ENCODE measurements at regions not wholly inside any gene's neighbourhood (a gene's known extent, or its start where the extent isn't known, plus 50 kb on each side); places are given as distances from the start of the nearest gene placed in this dataset.

DNA sequence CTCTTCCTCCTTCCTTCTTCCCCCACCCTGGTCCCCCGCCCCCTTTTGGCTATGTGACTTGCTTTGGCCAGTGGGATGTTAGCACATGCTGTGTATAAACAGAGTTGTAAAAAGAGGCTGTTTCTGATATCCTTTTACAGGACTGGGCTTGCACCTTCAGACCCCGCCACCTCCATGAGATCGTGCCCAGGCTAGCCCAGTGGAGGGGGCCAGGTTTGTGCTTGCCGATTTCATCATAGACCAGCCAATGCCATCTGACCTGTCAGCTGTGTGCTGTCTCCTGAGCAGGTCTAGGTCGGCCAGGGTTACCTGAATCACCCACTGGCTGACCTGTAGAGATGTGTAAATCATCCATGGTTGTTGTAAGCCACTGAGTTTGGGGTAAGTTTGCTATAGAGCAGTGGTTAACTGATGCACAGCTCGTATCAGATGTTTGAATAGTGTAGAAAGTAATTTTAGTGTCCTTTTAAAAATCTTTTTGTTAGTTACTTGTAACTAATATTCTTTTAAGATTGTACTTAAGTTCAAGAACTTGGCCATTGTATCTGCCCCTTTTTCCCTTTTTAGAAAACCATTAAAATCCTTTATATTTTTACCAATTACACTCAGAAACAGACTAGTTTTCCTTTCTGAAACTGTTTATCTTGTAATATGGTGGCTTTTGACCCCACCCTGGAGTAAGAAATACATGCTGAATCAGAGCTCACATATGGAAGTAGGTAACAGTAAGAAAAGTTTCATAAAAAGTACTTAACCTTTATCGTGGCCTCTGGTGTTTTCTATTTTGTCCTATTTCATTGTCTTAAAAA is 122.0 kb upstream of the MGAT5 start:
- TF ChIP-seq ZNF274 (IDR thresholded peaks at IDR 0.05; ENCODE audit: low read depth, low read length) = no peak
- no peak overlapping the region for H3K4me3 ChIP-seq (ENCODE audit: low read length)

DNA sequence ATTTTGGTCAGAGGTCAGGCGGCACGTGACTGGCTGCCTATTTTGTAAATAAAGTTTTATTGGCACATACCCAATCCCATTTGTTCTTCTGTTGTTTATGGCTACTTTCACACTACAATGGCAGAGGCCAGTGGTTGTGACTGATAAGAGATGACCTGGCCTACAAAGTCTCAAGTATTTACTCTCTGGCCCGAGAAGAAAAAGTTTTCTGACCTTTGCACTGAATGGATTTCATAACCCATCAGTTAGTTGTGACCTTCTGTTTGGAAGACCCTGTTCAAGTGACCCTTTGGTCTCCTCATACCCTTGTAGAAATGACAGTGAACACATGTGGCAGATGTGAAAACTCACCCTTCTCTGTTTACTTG is 121.4 kb upstream of the MGAT5 start:
- no peak overlapping the region for H3K4me3 ChIP-seq (ENCODE audit: low read length)
- no peak for TF ChIP-seq ZNF274 (IDR thresholded peaks at IDR 0.05; ENCODE audit: low read depth, low read length)

DNA sequence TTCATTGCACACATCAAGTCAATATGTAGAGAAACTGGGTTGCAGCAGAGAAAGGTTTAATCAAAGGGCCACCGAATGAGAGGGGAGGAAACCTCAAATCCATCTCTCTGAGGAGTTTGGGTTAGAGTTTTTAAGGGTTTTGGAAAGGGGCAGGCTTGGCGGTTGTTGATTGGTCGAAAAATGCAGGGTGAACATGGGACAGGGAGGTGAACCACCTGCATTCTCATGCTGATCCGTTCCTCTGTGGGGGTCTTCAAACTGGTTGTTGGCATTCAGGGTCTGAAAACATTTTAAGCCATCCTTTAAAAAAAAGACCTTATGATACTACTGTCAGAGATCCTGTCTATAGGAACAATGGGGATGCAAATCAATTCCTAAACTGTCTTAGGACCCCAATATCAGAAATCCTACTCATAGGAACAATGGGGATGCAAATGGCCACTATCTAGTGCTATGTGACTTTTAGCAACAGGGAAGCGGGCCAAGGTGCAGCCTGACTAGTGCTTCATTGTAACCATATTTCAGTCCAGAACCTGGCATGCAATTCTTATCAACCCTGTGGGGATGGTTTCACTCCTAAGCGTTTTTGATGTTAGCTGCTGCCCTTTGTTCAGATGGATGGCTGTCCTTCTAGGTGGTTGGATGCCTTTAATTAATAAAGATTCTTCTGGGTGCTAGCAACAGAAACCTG is 120.1 kb upstream of the MGAT5 start:
- no peak overlapping the region for H3K4me3 ChIP-seq (ENCODE audit: low read length)
- no peak for TF ChIP-seq ZNF274 (IDR thresholded peaks at IDR 0.05; ENCODE audit: low read depth, low read length)

DNA sequence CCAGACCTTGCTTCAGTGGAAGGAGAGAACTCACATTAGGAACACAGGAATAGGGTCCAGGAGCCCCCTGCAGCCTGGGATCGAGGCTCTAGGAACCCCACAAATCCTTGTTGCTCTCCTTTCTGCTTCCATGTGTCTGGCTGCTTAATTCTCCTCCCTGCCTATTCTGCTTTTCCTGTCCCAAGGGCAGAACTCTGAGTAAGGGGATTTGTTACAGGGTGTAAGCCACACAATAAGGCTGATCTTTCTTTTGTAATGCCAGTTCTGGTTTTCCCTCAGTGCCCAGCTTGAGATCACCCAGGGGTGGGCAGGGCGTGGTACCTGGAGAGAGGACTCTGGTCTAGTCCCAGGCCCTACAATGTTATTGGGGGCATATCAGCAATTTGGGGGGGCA is 119.6 kb upstream of the MGAT5 start:
- H3K4me3 ChIP-seq (ENCODE audit: low read length) = no peak overlapping the region
- TF ChIP-seq ZNF274 (IDR thresholded peaks at IDR 0.05; ENCODE audit: low read depth, low read length) = no peak

DNA sequence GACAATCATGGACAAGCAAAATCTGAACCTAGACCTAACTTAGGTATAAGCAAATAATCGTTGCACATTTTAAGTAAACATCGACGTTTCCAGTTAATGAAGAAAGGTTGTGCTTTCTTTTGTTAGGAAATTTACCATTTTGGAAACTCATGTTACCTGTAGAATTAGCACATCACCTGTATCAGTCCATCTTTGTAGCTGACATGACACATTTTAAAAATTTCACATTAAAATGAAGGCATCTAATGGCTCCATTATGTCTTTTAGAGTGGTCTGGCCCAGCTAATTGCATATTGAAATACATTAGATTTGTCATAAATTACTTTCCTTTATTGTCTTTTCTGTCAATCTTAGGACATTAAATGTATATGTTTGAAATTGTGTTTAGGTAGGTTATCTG is 119.0 kb upstream of the MGAT5 start:
- no peak for TF ChIP-seq ZNF274 (IDR thresholded peaks at IDR 0.05; ENCODE audit: low read depth, low read length)
- no peak overlapping the region for H3K4me3 ChIP-seq (ENCODE audit: low read length)

DNA sequence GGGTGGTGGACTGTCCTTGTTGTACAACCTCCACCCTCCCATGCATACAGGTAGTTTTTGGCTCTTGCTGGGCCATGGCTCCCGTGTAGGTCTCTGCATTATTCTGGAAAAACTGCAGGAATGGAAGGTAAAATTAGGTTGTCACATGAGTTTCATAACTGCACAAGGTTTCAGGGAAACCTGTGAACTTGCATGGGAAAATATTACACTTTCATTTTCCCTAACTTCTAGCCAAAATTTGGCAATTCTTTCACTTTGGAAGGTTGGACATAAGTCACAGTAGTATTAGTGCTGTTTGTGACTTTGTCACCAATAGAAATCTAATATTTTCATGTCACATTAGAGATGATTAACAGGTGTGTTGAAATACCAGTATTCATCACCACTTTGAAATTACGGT is 118.1 kb upstream of the MGAT5 start:
- H3K4me3 ChIP-seq (ENCODE audit: low read length) = no peak overlapping the region
- TF ChIP-seq ZNF274 (IDR thresholded peaks at IDR 0.05; ENCODE audit: low read depth, low read length) = no peak

DNA sequence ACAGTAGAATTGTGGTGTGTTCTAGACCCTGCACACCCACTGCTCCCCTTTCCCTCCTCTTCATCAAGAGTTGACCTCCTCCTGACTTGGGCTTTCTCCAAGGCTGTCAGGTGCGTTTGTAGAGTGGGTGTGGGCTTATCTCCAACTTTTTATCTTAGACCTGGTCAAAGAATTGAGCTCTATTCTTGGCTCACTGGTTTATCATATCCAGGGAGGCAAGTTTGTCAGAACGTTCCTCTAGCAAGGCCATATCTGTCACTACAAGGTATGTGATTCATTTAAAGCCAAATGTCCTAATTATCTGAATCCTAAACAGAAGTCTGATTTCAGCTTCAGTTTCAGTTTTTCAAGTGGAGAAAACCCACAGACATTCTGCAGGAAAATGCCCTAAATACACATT is 117.1 kb upstream of the MGAT5 start:
- TF ChIP-seq ZNF274 (IDR thresholded peaks at IDR 0.05; ENCODE audit: low read depth, low read length) = no peak
- no peak overlapping the region for H3K4me3 ChIP-seq (ENCODE audit: low read length)

DNA sequence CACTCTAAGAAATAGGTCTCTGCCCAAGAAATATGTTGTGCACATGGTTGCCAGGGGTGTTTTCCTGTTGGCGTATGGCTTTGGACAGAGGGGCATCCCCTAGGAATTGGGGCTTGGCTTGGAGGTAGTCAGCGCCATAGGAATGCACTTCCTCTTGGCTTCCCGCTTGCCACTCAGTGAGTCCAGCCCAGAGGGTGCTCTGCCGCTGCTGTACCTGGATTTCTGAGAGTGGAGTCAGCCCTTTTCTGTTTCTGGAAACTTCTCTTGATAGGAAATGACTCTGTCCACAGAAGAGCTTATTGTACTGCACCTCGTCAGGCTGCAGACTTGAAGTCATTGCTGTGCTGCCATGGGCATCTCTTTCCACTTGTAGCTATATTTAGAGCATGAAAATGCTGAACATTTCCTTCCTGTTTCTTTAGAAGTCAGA is 116.7 kb upstream of the MGAT5 start:
- H3K4me3 ChIP-seq (ENCODE audit: low read length) = no peak overlapping the region; the same call in 1 of the 2 replicates
- no peak for TF ChIP-seq ZNF274 (IDR thresholded peaks at IDR 0.05; ENCODE audit: low read depth, low read length)

DNA sequence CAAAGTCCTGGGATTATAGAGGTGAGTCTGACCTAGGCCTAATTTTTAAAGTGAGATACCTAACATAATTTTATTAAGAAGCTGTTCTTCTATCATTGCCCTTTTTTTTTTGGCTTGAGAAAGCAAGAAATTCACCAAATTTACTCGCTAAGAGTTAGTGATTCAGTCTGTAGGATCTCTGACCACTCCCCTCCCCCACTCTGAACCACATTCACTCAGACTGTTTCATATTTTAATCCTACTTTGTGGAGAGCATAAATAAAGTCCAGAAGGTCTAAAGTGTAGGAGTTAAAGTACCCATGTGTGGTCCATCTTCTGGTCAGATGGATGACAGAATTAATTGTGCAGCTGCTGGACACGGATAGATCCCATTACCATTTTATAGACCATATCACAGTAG is 115.8 kb upstream of the MGAT5 start:
- no peak overlapping the region for H3K4me3 ChIP-seq (ENCODE audit: low read length)

DNA sequence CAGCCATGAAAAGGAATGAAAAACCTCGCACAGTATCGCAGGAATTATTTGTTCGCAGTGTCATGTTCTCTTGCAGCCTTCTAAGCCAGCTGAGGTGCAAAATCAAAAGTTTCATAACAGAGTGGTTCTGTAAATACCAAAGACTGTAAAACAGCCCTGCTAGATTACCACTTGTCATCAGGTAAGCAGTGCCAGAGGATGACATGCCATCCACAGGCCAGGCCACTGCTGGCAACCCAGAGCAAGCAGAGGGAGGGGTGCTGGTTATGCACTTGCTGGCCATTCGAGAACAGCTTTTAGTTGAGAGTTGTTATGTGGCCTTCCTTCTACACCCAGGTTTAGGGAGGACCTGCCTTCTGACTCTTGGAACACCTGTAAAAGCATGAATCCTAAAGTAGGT is 114.3 kb upstream of the MGAT5 start:
- H3K4me3 ChIP-seq (ENCODE audit: low read length) = no peak overlapping the region
- no peak for TF ChIP-seq ZNF274 (IDR thresholded peaks at IDR 0.05; ENCODE audit: low read depth, low read length)

More for the DNA sequence above, 115.8 kb upstream of the MGAT5 start:
- TF ChIP-seq ZNF274 (IDR thresholded peaks at IDR 0.05; ENCODE audit: low read depth, low read length) = no peak

DNA sequence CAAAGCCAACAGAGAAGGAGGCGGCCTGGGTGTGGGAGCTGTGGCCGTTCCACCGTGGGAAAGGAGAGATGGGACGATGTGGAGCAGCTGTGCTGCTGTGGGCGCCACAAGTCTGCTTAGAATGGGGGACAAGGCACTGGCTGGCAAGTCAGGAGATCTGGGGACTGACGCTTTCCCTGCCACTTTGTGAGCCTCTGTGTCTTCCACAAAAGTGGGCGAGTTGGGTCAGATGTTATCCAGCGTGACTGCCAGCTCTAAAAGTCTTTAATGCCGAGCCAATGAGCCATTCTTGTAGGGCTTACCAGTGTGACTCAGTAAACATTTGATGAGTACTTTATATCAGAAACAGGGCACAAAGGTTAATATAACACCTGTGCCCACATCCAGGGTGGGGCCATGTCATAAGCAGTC is 113.6 kb upstream of the MGAT5 start:
- TF ChIP-seq ZNF274 (IDR thresholded peaks at IDR 0.05; ENCODE audit: low read depth, low read length) = no peak
- H3K4me3 ChIP-seq (ENCODE audit: low read length) = no peak overlapping the region

DNA sequence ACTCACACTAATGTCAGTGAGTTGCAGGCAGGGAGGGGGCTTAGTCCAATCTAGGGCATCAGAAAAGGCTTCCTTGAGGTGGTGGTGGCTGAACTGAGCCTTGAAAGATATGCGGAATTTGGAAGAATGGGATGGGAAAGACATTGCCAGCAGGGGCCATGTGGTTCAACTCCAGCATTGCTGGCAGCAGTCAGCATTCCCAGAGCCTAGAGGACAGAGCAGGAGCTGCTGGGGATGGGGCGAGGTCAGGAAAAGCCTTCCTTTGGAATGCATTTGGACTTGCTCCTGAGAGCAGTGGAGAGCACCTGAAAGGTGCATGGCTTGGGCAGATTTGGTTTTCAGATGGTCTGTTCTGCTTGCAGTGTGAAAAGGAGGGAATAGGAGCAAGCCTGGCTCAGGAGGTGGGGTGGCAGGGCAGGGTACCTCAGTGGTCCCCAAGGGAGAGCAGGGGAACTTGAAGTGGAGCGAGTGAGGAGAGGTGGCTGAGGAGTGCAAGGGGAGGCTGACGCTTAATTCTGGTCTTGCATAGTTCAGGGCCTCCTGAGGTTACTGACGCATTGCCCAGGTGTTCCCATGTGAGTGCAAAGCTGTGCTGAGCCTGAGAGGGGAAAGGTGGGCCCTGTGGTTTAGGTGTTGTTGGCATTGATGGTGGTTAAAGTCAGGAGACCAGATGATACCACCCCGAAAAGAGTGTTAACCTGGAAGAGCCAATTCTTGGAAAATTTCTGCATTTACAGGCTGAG is 112.1 kb upstream of the MGAT5 start:
- TF ChIP-seq ZNF274 (IDR thresholded peaks at IDR 0.05; ENCODE audit: low read depth, low read length) = no peak
- no peak overlapping the region for H3K4me3 ChIP-seq (ENCODE audit: low read length)

DNA sequence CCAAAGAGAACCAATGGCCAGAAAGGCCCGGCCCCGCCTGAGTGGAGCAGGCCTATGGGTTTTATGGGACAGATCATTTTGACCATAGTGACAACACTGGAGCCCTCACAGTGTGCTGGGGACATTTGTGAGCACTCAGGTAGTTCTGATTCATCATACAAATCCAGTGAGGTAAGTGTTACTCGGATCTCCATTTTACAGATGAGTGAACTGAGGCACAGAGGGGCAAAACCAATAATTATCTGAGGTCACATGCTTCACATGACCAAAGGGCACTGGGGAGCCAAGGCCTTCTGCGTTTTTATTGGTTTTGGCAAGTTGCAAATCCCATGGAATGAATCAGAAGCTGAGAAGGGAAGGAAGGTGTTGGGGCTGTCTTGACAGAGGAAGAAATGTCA is 111.5 kb upstream of the MGAT5 start:
- H3K4me3 ChIP-seq (ENCODE audit: low read length) = no peak overlapping the region
- TF ChIP-seq ZNF274 (IDR thresholded peaks at IDR 0.05; ENCODE audit: low read depth, low read length) = no peak

DNA sequence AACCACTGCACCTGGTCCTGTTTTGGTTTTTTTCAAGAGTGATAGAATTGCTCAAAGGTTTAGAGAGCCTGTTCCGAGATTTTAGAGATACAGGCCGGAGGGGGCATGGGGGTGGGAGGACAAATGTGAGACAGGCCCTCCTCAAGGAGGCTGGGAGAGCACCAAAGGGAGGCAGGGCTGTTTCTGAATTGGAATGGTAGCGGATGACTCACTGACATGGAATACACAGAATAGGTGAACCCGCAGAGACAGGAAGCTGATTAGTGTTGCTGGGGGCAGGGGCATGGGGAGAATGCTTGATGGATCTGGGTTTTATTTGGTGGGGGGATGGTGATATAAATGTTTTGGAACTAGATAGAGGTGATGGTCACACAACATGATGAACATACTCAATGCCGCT is 111.0 kb upstream of the MGAT5 start:
- no peak for TF ChIP-seq ZNF274 (IDR thresholded peaks at IDR 0.05; ENCODE audit: low read depth, low read length)
- no peak overlapping the region for H3K4me3 ChIP-seq (ENCODE audit: low read length)

DNA sequence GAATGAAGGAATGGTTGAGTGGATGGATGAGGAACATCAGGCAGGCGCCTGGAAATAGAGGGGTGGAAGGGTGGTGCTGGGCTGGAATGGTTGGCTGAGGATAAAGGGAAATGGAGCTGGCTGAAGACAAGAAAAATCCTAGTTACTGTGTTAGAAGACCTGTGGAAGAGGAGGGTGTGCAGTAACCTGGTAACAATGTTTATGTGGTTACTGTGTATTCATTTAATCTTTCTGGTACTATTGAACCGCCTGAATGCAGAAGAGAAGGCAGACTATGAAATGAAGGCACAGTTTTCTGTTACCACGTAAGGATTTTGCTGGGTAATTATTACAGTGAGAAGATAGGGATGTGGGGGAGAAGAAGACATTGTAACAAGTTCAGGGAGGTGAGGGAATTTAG is 110.3 kb upstream of the MGAT5 start:
- no peak for TF ChIP-seq ZNF274 (IDR thresholded peaks at IDR 0.05; ENCODE audit: low read depth, low read length)
- H3K4me3 ChIP-seq (ENCODE audit: low read length) = no peak overlapping the region

All from GM08714 (cell line).